DND-41 (cell line): ENCODE measurements at regions not wholly inside any gene's neighbourhood (a gene's known extent, or its start where the extent isn't known, plus 50 kb on each side); places are given as distances from the start of the nearest gene placed in this dataset.

Experiments
- CTCF ChIP-seq: IDR thresholded peaks from 2 replicates; pipeline ENCODE4 v1.5.1; 2012; ENCODE audit warnings: borderline replicate concordance, low read length, moderate library complexity, mild to moderate bottlenecking; ENCODE audit not compliant: poor library complexity, severe bottlenecking; ENCODE audit errors: extremely low read depth
- EZH2 ChIP-seq: IDR thresholded peaks from 3 replicates; pipeline ENCODE4 v1.6.1; 2012; ENCODE audit warnings: borderline replicate concordance, low read depth, mild to moderate bottlenecking, moderate library complexity, low read length, inconsistent platforms; ENCODE audit not compliant: severe bottlenecking

- TF ChIP-seq CTCF (no peak), EZH2 (no peak)
Observed at GRCh38 chr15:98532063-98532462, 116.3 kb upstream of the IGF1R start.
